GM21825 (cell line): ENCODE measurements at regions not wholly inside any gene's neighbourhood (a gene's known extent, or its start where the extent isn't known, plus 50 kb on each side); places are given as distances from the start of the nearest gene placed in this dataset.

ENCODE experiments used
- ATAC-seq: cut with Tn5 transposase; IDR thresholded peaks from one replicate; pipeline ENCODE4 v1.9.1; 2021; ENCODE audit warnings: mild to moderate bottlenecking, moderate library complexity; ENCODE audit not compliant: unreplicated experiment

GRCh38 chr19:28793391-28794168 is 419.4 kb downstream of the UQCRFS1 start:
- no peak for ATAC-seq

GRCh38 chr19:28785971-28786370 is 427.0 kb downstream of the UQCRFS1 start:
- no peak for ATAC-seq

GRCh38 chr19:28764066-28764465 is 448.9 kb downstream of the UQCRFS1 start:
- no peak for ATAC-seq

- ATAC-seq: no peak
Observed at GRCh38 chr19:28746478-28746877, 466.5 kb downstream of the UQCRFS1 start.

- no peak for ATAC-seq
Observed at GRCh38 chr19:28744943-28745342, 468.0 kb downstream of the UQCRFS1 start.

GRCh38 chr19:28744014-28744413 is 468.9 kb downstream of the UQCRFS1 start:
- ATAC-seq: no peak

- no peak for ATAC-seq
Observed at GRCh38 chr19:28737021-28737895, 475.7 kb downstream of the UQCRFS1 start.

- ATAC-seq: no peak
Observed at GRCh38 chr19:28736528-28736927, 476.4 kb downstream of the UQCRFS1 start.

GRCh38 chr19:28731577-28731976 is 481.4 kb downstream of the UQCRFS1 start:
- ATAC-seq: no peak

GRCh38 chr19:28730791-28731512 is 482.0 kb downstream of the UQCRFS1 start:
- ATAC-seq: no peak

- ATAC-seq: no peak
Observed at GRCh38 chr19:28727480-28728159, 485.3 kb downstream of the UQCRFS1 start.

GRCh38 chr19:28726533-28727479 is 486.1 kb downstream of the UQCRFS1 start:
- ATAC-seq: no peak

GRCh38 chr19:28718909-28719308 is 494.0 kb downstream of the UQCRFS1 start:
- no peak for ATAC-seq

GRCh38 chr19:28715157-28715556 is 497.8 kb downstream of the UQCRFS1 start:
- no peak for ATAC-seq

GRCh38 chr19:28711411-28711810 is 501.5 kb downstream of the UQCRFS1 start:
- no peak for ATAC-seq

GRCh38 chr19:28710278-28710677 is 502.7 kb downstream of the UQCRFS1 start:
- ATAC-seq: no peak

GRCh38 chr19:28706693-28707092 is 506.3 kb downstream of the UQCRFS1 start:
- ATAC-seq: no peak

GRCh38 chr19:28705008-28705407 is 507.9 kb downstream of the UQCRFS1 start:
- ATAC-seq: no peak

- ATAC-seq: no peak
Observed at GRCh38 chr19:28703400-28703956, 509.5 kb downstream of the UQCRFS1 start.
